Neural progenitor cell (in vitro differentiated cells): ENCODE measurements at regions not wholly inside any gene's neighbourhood (a gene's known extent, or its start where the extent isn't known, plus 50 kb on each side); places are given as distances from the start of the nearest gene placed in this dataset.

Experiments
- DNase-seq: peaks from one replicate; pipeline ENCODE4 v3.0.0-alpha.2; 2016; ENCODE audit warnings: low spot score
- H2AFZ ChIP-seq: fragments of 200-600 bp; sonication (generic); replicated peaks from 2 replicates; pipeline ENCODE4 v1.6.1; 2016; ENCODE audit warnings: antibody characterized with exemption
- H3F3A ChIP-seq: fragments of 200-600 bp; sonication (generic); 2 replicates; pipeline ENCODE4 v1.6.1; 2016; ENCODE audit warnings: antibody characterized with exemption, low read depth
- H3K27ac ChIP-seq: fragments of 200-600 bp; sonication (generic); 2 replicates; pipeline ENCODE4 v1.5.1; 2016; ENCODE audit warnings: mild to moderate bottlenecking
- H3K27me3 ChIP-seq: fragments of 200-600 bp; sonication (generic); 2 replicates; pipeline ENCODE4 v1.6.1; 2016; ENCODE audit warnings: mild to moderate bottlenecking, moderate library complexity
- H3K36me3 ChIP-seq: fragments of 200-600 bp; sonication (generic); 2 replicates; pipeline ENCODE4 v1.5.1; 2016
- H3K4me1 ChIP-seq: fragments of 200-600 bp; sonication (generic); 2 replicates; pipeline ENCODE4 v1.6.1; 2016; ENCODE audit warnings: mixed run types
- H3K4me2 ChIP-seq: fragments of 200-600 bp; sonication (generic); 2 replicates; pipeline ENCODE4 v1.6.1; 2016
- H3K4me3 ChIP-seq: fragments of 200-600 bp; sonication (generic); 2 replicates; pipeline ENCODE4 v1.5.1; 2016
- H3K79me2 ChIP-seq: fragments of 200-600 bp; sonication (generic); 2 replicates; pipeline ENCODE4 v1.6.1; 2016; ENCODE audit warnings: low read depth
- H3K9ac ChIP-seq: fragments of 200-600 bp; sonication (generic); 2 replicates; pipeline ENCODE4 v1.6.1; 2016
- H3K9me3 ChIP-seq: fragments of 200-600 bp; sonication (generic); 2 replicates; pipeline ENCODE4 v1.5.1; 2016; ENCODE audit warnings: low read depth
- H4K20me1 ChIP-seq: fragments of 200-600 bp; sonication (generic); 2 replicates; pipeline ENCODE4 v1.6.1; 2016; ENCODE audit warnings: low read depth
- H3K27ac Mint-ChIP-seq: 3 replicates; pipeline ENCODE4 v1.8.0; 2021; ENCODE audit warnings: mixed read lengths
- H3K27me3 Mint-ChIP-seq: 2 replicates; pipeline ENCODE4 v1.8.0; 2022; ENCODE audit warnings: low read depth, mild to moderate bottlenecking, inconsistent platforms, moderate library complexity, mixed read lengths; ENCODE audit not compliant: insufficient read depth
- H3K36me3 Mint-ChIP-seq: 3 replicates; pipeline ENCODE4 v1.8.0; 2021; ENCODE audit warnings: mixed read lengths
- H3K4me1 Mint-ChIP-seq: 3 replicates; pipeline ENCODE4 v1.8.0; 2021; ENCODE audit warnings: mixed read lengths
- H3K4me3 Mint-ChIP-seq: 3 replicates; pipeline ENCODE4 v1.8.0; 2021; ENCODE audit warnings: mild to moderate bottlenecking, moderate library complexity, mixed read lengths
- H3K9me3 Mint-ChIP-seq: 3 replicates; pipeline ENCODE4 v1.8.0; 2020; ENCODE audit warnings: mixed read lengths
- EZH2 ChIP-seq: fragments of 200-600 bp; sonication (generic); IDR thresholded peaks from 2 replicates; pipeline ENCODE4 v1.6.1; 2017; ENCODE audit warnings: antibody characterized with exemption, mild to moderate bottlenecking, moderate library complexity
- EZH2phosphoT487 ChIP-seq: fragments of 200-600 bp; sonication (generic); IDR thresholded peaks from 2 replicates; pipeline ENCODE4 v1.6.1; 2017; ENCODE audit warnings: antibody characterized with exemption
- TF ChIP-seq, protein P1 (sequence below): fragments of 200-600 bp; sonication (generic); IDR thresholded peaks from 2 replicates; pipeline ENCODE4 v1.5.1; 2017; ENCODE audit warnings: antibody characterized with exemption, mild to moderate bottlenecking

DNA sequence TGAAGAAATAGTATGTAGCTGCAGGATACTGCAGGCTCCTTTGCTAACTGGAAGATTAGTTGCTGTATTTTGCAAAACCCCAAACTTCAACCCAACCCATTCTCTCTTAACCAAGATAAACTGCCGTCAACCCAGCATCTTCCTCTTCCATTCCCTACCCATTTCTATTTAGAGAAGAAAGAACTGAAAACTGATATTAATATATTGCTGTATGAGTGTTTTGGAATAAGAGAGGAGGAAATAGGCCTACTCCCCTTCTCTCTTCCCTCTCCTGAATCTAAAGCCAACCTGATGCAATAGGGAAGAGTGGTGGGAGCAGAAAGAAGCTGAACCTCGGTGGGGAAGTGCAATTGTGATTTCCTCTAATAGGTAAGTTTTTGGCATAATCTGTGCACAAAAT, 83.7 kb downstream of the TMEM215 start:
- Histone ChIP-seq H4K20me1 (no peaks in the 10 kb centered on the region), H3K9ac (no peak overlapping the region), H3K9me3 (no peaks in the 10 kb centered on the region), H3K4me3 (no peak overlapping the region), H2AFZ (no peak overlapping the region), H3K27me3 (no peaks in the 10 kb centered on the region), H3K4me1 (peaks cover 2% of the 10 kb centered on the region), H3K36me3 (no peaks in the 10 kb centered on the region), H3K4me2 (no peak overlapping the region), H3F3A (no peaks in the 10 kb centered on the region), H3K27ac (no peak overlapping the region), H3K79me2 (no peaks in the 10 kb centered on the region)
- H3K4me3 Mint-ChIP-seq = no peak overlapping the region
- H3K36me3 Mint-ChIP-seq = no peaks in the 10 kb centered on the region
- no peak overlapping the region for H3K27ac Mint-ChIP-seq
- H3K4me1 Mint-ChIP-seq = no peaks in the 10 kb centered on the region
- TF ChIP-seq, protein P1, sequence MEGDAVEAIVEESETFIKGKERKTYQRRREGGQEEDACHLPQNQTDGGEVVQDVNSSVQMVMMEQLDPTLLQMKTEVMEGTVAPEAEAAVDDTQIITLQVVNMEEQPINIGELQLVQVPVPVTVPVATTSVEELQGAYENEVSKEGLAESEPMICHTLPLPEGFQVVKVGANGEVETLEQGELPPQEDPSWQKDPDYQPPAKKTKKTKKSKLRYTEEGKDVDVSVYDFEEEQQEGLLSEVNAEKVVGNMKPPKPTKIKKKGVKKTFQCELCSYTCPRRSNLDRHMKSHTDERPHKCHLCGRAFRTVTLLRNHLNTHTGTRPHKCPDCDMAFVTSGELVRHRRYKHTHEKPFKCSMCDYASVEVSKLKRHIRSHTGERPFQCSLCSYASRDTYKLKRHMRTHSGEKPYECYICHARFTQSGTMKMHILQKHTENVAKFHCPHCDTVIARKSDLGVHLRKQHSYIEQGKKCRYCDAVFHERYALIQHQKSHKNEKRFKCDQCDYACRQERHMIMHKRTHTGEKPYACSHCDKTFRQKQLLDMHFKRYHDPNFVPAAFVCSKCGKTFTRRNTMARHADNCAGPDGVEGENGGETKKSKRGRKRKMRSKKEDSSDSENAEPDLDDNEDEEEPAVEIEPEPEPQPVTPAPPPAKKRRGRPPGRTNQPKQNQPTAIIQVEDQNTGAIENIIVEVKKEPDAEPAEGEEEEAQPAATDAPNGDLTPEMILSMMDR = no peak
- TF ChIP-seq EZH2phosphoT487 (no peak), EZH2 (no peak)
- no peaks in the 10 kb centered on the region for H3K9me3 Mint-ChIP-seq
- no peaks in the 10 kb centered on the region for H3K27me3 Mint-ChIP-seq
- DNase-seq = no peak

- Histone ChIP-seq H3K79me2 (no peaks in the 10 kb centered on the region), H3K9me3 (no peaks in the 10 kb centered on the region), H3K4me3 (no peak overlapping the region), H3K27me3 (no peaks in the 10 kb centered on the region), H3K27ac (no peak overlapping the region), H4K20me1 (no peaks in the 10 kb centered on the region), H3K9ac (no peak overlapping the region), H3K4me1 (peaks cover 2% of the 10 kb centered on the region), H3K36me3 (no peaks in the 10 kb centered on the region), H2AFZ (no peak overlapping the region), H3K4me2 (no peak overlapping the region), H3F3A (no peaks in the 10 kb centered on the region)
- H3K27ac Mint-ChIP-seq = no peak overlapping the region
- no peaks in the 10 kb centered on the region for H3K27me3 Mint-ChIP-seq
- TF ChIP-seq EZH2 = no peak
- TF ChIP-seq, protein P1 = no peak
- TF ChIP-seq EZH2phosphoT487 = no peak
- DNase-seq = no peak
- no peak overlapping the region for H3K4me3 Mint-ChIP-seq
- H3K36me3 Mint-ChIP-seq = no peaks in the 10 kb centered on the region
- no peaks in the 10 kb centered on the region for H3K9me3 Mint-ChIP-seq
- H3K4me1 Mint-ChIP-seq = no peaks in the 10 kb centered on the region
Measured at GRCh38 chr9:32867601-32868204, 84.4 kb downstream of the TMEM215 start.

DNA sequence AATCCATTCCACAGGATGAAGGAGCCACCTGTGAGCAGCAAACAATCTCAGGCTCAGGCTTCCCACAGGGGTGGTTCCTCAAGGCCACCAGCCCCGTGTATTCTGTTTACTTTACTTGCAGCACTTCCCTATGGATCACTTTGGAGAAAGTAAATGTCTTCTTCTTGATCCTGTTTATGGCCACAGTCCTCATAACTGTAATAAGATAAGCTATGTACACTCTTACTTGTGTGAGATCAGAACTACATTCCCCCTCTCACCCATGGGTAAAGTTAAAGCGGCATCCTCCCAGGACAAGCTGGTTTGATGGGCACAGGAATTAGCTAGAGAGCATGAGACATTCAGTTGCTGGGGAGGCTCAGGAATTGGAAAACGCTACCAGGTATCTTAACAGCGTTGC, 86.1 kb downstream of the TMEM215 start:
- no peak overlapping the region for H2AFZ ChIP-seq
- peaks cover 2% of the 10 kb centered on the region for H3K27me3 Mint-ChIP-seq
- no peaks in the 10 kb centered on the region for H3F3A ChIP-seq
- H3K27ac Mint-ChIP-seq = no peak overlapping the region
- no peak overlapping the region for H3K27ac ChIP-seq
- no peaks in the 10 kb centered on the region for H3K36me3 ChIP-seq
- H3K9ac ChIP-seq = no peak overlapping the region
- no peaks in the 10 kb centered on the region for H3K4me1 Mint-ChIP-seq
- no peaks in the 10 kb centered on the region for H3K9me3 ChIP-seq
- no peaks in the 10 kb centered on the region for H4K20me1 ChIP-seq
- no peaks in the 10 kb centered on the region for H3K27me3 ChIP-seq
- TF ChIP-seq EZH2 = no peak
- TF ChIP-seq EZH2phosphoT487 = no peak
- TF ChIP-seq, protein P1 = no peak
- H3K9me3 Mint-ChIP-seq = no peaks in the 10 kb centered on the region
- no peaks in the 10 kb centered on the region for H3K79me2 ChIP-seq
- DNase-seq = no peak
- H3K4me3 ChIP-seq = no peak overlapping the region
- peaks cover 2% of the 10 kb centered on the region for H3K4me1 ChIP-seq
- H3K36me3 Mint-ChIP-seq = no peaks in the 10 kb centered on the region
- H3K4me2 ChIP-seq = no peak overlapping the region
- H3K4me3 Mint-ChIP-seq = no peak overlapping the region
